ENCODE measurements at regions not wholly inside any gene's neighbourhood (a gene's known extent, or its start where the extent isn't known, plus 50 kb on each side); places are given as distances from the start of the nearest gene placed in this dataset.

DNA sequence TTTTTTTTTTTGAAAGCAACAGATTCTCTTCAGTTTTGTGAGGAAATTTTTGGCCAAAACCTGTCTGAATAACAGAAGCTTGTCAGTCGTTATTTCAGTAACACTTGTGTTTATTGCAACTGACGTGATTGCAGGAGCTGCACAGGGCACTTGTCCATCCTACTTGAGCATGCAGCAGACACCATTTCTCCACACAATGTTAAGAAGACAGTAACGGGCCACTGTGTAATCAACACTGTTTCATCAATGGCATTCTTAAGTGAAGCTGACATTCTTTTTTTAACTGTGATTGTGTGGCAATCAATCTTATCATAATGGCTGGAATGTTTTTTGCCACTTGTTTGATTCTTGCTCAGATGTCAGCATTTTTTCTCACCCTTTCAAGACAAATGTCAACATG lies 50.1 kb upstream of the PIEZO2 start:
- no peaks in the 10 kb centered on the region for H3K36me3 ChIP-seq (ENCODE audit: control insufficient read depth in 1 of 2, insufficient read depth in 2 of 2, low read length in 2 of 2)
- ChIA-PET POLR2A (no interaction called here), RAD21 (ENCODE audit: low non-redundant PET in 1 of 2, low total read pairs in 2 of 2, uncharacterized antibody in 2 of 2, unreplicated experiment in 2 of 2) (no interaction called here), CTCF (no interaction called here)
- no peaks in the 10 kb centered on the region for H3K9me3 ChIP-seq (ENCODE audit: control insufficient read depth in 1 of 2, insufficient read depth in 1 of 2, low read depth in 1 of 2, low read length in 2 of 2)
- no peaks in the 10 kb centered on the region for H3K79me2 ChIP-seq (ENCODE audit: insufficient read depth, low read length)
- ATAC-seq (no peak), DNase-seq (ENCODE audit: low read depth, low spot score) (no peak)
- no peak overlapping the region for H2AFZ ChIP-seq (ENCODE audit: low read depth, low read length, poor library complexity, severe bottlenecking)
- no peak overlapping the region for H3K4me2 ChIP-seq (ENCODE audit: low read length)
- no peaks in the 10 kb centered on the region for H3K4me1 ChIP-seq (ENCODE audit: control insufficient read depth in 1 of 2, insufficient read depth in 2 of 2, low read length in 2 of 2)
- no peaks in the 10 kb centered on the region; the same call in 1 of the 2 replicates for H4K20me1 ChIP-seq (ENCODE audit: insufficient read depth)
- no peaks in the 10 kb centered on the region for H3K9me2 ChIP-seq (ENCODE audit: insufficient read depth)
- H3K4me3 ChIP-seq (replicated peaks in 1 of 2; ENCODE audit: low read depth in 1 of 2, low read length in 2 of 2), result no peak overlapping the region
- peaks cover 14% of the 10 kb centered on the region for H3K27me3 ChIP-seq (ENCODE audit: insufficient read depth, low read length)
- no TSS peak for BruUV-seq (replicated peaks)
- intact Hi-C loops (cut with micrococcal nuclease), result no loop called here
- H3K27ac ChIP-seq (ENCODE audit: low read depth, low read length), result no peak overlapping the region
- no peak overlapping the region for H3K9ac ChIP-seq (ENCODE audit: low read length)
- no peak for TF ChIP-seq SP1 (IDR thresholded peaks at IDR 0.05; ENCODE audit: low read depth)
- no peak for TF ChIP-seq FOSL1 (IDR thresholded peaks at IDR 0.05; ENCODE audit: low read depth)
- TF ChIP-seq SIN3A (IDR thresholded peaks at IDR 0.05; ENCODE audit: low read depth), result no peak
- TF ChIP-seq POLR2AphosphoS5 (IDR thresholded peaks at IDR 0.05; ENCODE audit: low read depth, low read length), result no peak
- no peak for TF ChIP-seq POLR2A (IDR thresholded peaks at IDR 0.05; ENCODE audit: borderline replicate concordance, extremely low read depth, insufficient read depth, insufficient read length)
- TF ChIP-seq RAD21 (IDR thresholded peaks at IDR 0.05; ENCODE audit: low read depth), result no peak
- no peak for TF ChIP-seq ZNF274 (IDR thresholded peaks at IDR 0.05; ENCODE audit: low read depth, low read length)
- TF ChIP-seq, protein P1, sequence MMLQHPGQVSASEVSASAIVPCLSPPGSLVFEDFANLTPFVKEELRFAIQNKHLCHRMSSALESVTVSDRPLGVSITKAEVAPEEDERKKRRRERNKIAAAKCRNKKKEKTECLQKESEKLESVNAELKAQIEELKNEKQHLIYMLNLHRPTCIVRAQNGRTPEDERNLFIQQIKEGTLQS (IDR thresholded peaks at IDR 0.05), result no peak
- TF ChIP-seq, protein P2, sequence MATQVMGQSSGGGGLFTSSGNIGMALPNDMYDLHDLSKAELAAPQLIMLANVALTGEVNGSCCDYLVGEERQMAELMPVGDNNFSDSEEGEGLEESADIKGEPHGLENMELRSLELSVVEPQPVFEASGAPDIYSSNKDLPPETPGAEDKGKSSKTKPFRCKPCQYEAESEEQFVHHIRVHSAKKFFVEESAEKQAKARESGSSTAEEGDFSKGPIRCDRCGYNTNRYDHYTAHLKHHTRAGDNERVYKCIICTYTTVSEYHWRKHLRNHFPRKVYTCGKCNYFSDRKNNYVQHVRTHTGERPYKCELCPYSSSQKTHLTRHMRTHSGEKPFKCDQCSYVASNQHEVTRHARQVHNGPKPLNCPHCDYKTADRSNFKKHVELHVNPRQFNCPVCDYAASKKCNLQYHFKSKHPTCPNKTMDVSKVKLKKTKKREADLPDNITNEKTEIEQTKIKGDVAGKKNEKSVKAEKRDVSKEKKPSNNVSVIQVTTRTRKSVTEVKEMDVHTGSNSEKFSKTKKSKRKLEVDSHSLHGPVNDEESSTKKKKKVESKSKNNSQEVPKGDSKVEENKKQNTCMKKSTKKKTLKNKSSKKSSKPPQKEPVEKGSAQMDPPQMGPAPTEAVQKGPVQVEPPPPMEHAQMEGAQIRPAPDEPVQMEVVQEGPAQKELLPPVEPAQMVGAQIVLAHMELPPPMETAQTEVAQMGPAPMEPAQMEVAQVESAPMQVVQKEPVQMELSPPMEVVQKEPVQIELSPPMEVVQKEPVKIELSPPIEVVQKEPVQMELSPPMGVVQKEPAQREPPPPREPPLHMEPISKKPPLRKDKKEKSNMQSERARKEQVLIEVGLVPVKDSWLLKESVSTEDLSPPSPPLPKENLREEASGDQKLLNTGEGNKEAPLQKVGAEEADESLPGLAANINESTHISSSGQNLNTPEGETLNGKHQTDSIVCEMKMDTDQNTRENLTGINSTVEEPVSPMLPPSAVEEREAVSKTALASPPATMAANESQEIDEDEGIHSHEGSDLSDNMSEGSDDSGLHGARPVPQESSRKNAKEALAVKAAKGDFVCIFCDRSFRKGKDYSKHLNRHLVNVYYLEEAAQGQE (IDR thresholded peaks at IDR 0.05; ENCODE audit: low read depth), result no peak
- no peak for TF ChIP-seq TCF7L2 (IDR thresholded peaks at IDR 0.05; ENCODE audit: borderline replicate concordance, extremely low read depth, insufficient read depth, insufficient read length)
- TF ChIP-seq EZH2phosphoT487 (IDR thresholded peaks at IDR 0.05; ENCODE audit: borderline replicate concordance), result no peak
- no peak for TF ChIP-seq YY1 (IDR thresholded peaks at IDR 0.05; ENCODE audit: extremely low read depth, insufficient replicate concordance, low read depth, low read length)

Measured in HCT116 (cell line).